Neural cell (in vitro differentiated cells): ENCODE measurements at regions not wholly inside any gene's neighbourhood (a gene's known extent, or its start where the extent isn't known, plus 50 kb on each side); places are given as distances from the start of the nearest gene placed in this dataset.

Experiments
- CTCF ChIP-seq: fragments of 450-650 bp; IDR thresholded peaks from 2 replicates; pipeline ENCODE4 v1.5.1; 2014; ENCODE audit warnings: antibody characterized with exemption, mild to moderate bottlenecking, moderate library complexity; ENCODE audit not compliant: poor library complexity, severe bottlenecking
- EP300 ChIP-seq: fragments of 450-650 bp; conservative IDR thresholded peaks from 2 replicates; pipeline ENCODE4 v1.6.1; 2014; ENCODE audit warnings: antibody characterized with exemption, mild to moderate bottlenecking, moderate library complexity; ENCODE audit not compliant: poor library complexity, severe bottlenecking
- EZH2 ChIP-seq: fragments of 200-600, 300-800 bp; shearing (Covaris generic), sonication (generic); IDR thresholded peaks from 2 replicates; pipeline ENCODE4 v1.6.1; 2014; ENCODE audit warnings: antibody characterized with exemption, low read length, borderline replicate concordance, mild to moderate bottlenecking; ENCODE audit not compliant: insufficient read depth, poor library complexity, severe bottlenecking
- POLR2AphosphoS5 ChIP-seq: IDR thresholded peaks from 2 replicates; pipeline ENCODE4 v1.6.1; 2012
- REST ChIP-seq: IDR thresholded peaks from 2 replicates; pipeline ENCODE4 v1.6.1; 2012; ENCODE audit warnings: borderline replicate concordance

GRCh38 chr9:129396365-129396708 is 218.3 kb upstream of the IER5L start:
- TF ChIP-seq CTCF, result no peak
- TF ChIP-seq POLR2AphosphoS5, result no peak
- no peak for TF ChIP-seq EZH2
- TF ChIP-seq REST, result no peak
- TF ChIP-seq EP300, result no peak
